ENCODE measurements at regions not wholly inside any gene's neighbourhood (a gene's known extent, or its start where the extent isn't known, plus 50 kb on each side); places are given as distances from the start of the nearest gene placed in this dataset.

DNA sequence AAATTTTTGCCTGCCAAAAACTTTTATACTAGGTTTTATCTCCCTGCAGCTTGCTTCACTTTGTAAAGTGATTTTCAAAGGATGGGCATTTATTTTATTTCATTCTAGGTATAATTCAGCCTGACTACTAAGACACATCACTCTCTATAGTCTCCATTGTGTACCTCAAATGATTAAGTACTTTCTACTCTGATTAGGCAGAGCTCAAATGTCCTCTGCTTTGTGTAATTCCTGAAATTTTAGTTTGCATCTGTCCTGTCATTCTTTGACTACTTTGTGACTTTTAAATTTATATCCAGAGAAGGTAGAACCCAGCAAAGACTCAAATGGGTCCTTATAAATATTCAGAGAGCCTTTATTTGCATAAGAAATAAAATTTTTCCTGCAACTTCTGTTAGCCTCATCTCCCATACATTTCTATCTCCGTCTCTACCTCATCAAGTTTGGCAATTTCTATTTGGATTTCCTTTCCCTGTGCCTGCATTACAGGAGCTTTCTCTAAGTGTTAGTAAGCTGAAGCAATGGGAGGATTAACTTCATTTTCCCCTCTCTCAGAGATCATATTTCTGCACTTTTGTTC is 1038.0 kb upstream of the ATXN8OS start:
- DNase-seq (ENCODE audit: low read depth): no peak
- H3K27me3 ChIP-seq (ENCODE audit: control insufficient read depth, insufficient read depth, low read length): no peaks in the 10 kb centered on the region
- no peaks in the 10 kb centered on the region for H3K36me3 ChIP-seq (ENCODE audit: control insufficient read depth, insufficient read depth, low read length)
- ChIA-PET POLR2A (no interaction called here), CTCF (no interaction called here)
- no peak overlapping the region for H3K4me3 ChIP-seq (ENCODE audit: low read depth, low read length)
- TF ChIP-seq, protein P1, sequence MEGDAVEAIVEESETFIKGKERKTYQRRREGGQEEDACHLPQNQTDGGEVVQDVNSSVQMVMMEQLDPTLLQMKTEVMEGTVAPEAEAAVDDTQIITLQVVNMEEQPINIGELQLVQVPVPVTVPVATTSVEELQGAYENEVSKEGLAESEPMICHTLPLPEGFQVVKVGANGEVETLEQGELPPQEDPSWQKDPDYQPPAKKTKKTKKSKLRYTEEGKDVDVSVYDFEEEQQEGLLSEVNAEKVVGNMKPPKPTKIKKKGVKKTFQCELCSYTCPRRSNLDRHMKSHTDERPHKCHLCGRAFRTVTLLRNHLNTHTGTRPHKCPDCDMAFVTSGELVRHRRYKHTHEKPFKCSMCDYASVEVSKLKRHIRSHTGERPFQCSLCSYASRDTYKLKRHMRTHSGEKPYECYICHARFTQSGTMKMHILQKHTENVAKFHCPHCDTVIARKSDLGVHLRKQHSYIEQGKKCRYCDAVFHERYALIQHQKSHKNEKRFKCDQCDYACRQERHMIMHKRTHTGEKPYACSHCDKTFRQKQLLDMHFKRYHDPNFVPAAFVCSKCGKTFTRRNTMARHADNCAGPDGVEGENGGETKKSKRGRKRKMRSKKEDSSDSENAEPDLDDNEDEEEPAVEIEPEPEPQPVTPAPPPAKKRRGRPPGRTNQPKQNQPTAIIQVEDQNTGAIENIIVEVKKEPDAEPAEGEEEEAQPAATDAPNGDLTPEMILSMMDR (IDR thresholded peaks at IDR 0.05; ENCODE audit: insufficient read depth, low read depth, low read length): no peak

DNA sequence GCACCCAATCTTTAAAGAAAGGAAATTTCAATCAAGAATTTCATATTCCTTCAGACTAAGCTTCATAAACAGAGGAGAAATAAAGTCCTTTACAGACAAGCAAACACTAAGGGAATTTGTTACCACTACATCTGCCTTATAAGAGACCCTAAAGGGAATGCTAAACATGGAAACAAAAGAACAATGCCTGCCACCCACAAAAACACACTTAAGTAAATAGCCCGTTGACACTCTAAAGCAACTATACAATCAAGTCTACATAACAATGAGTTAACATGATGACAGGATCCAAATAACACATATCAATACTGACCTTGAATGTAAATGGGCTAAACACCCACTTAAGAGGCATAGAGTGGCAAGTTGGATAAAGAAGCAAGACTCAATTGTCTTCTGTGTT is 1056.9 kb upstream of the ATXN8OS start:
- Histone ChIP-seq H3K4me3 (ENCODE audit: low read depth, low read length) (no peak overlapping the region), H3K36me3 (ENCODE audit: control insufficient read depth, insufficient read depth, low read length) (no peaks in the 10 kb centered on the region), H3K27me3 (ENCODE audit: control insufficient read depth, insufficient read depth, low read length) (no peaks in the 10 kb centered on the region)
- TF ChIP-seq, protein P1 (IDR thresholded peaks at IDR 0.05; ENCODE audit: insufficient read depth, low read depth, low read length): no peak
- CTCF ChIA-PET: no interaction called here
- POLR2A ChIA-PET: no interaction called here
- no peak for DNase-seq (ENCODE audit: low read depth)

DNA sequence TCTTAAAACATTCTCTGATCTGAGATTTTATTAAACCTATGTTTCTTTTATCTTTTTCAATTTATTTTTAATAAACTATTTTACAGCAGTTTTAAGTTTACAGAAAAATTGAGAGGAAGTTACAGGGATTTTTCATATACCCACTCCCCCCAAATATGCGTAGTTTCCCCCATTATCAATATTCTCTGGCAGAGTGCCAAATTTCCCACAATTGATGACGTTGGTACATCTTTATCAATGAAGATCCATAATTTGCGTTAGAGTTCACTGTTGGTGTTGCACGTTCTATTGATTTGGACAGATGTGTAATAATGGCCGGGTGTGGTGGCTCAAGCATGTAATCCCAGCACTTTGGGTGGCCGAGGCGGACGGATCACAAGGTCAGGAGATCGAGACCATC is 1063.0 kb upstream of the ATXN8OS start:
- POLR2A ChIA-PET: no interaction called here
- Histone ChIP-seq H3K36me3 (ENCODE audit: control insufficient read depth, insufficient read depth, low read length) (no peaks in the 10 kb centered on the region), H3K4me3 (ENCODE audit: low read depth, low read length) (no peak overlapping the region), H3K27me3 (ENCODE audit: control insufficient read depth, insufficient read depth, low read length) (no peaks in the 10 kb centered on the region)
- TF ChIP-seq, protein P1 (IDR thresholded peaks at IDR 0.05; ENCODE audit: insufficient read depth, low read depth, low read length): no peak
- no peak for DNase-seq (ENCODE audit: low read depth)
- CTCF ChIA-PET: no interaction called here

DNA sequence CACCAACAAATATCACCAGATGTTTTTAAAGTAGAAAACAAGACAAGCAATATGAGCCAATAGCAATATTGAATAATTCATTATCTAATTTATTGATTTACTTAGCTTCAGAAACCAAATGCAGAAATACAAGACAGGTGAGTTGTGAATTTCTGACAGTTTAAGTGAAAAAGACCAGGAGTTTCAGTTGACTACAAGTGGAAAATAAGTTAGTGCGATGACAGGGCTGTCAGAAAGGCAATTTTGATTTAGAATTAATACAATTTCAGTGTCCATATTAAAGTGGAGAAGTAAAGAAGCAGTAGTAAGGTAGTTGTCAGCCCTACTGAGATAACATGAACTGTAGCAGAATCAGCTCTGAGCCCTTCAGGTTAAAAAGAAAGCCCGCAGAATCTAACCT is 1066.7 kb upstream of the ATXN8OS start:
- Histone ChIP-seq H3K36me3 (ENCODE audit: control insufficient read depth, insufficient read depth, low read length) (no peaks in the 10 kb centered on the region), H3K27me3 (ENCODE audit: control insufficient read depth, insufficient read depth, low read length) (no peaks in the 10 kb centered on the region), H3K4me3 (ENCODE audit: low read depth, low read length) (no peak overlapping the region)
- ChIA-PET CTCF (no interaction called here), POLR2A (no interaction called here)
- TF ChIP-seq, protein P1 (IDR thresholded peaks at IDR 0.05; ENCODE audit: insufficient read depth, low read depth, low read length): no peak
- no peak for DNase-seq (ENCODE audit: low read depth)

DNA sequence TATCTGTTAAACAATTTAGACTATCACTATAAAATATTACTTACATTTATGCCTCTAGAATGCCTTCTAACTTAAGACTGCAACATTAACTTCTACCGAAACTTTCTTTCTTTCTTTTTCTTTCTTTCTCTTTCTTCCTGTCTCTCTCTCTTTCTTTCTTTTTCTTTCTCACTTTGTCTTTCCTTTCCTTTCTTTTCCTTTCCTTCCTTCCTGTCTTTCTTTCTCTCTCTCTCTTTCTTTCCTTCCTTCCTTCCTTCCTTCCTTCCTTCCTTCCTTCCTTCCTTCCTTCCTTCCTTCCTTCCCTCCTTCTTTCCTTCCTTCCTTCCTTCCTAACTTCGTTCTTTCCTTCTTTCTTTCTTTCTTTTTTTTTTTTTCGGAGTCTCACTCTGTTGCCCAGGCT is 1071.9 kb upstream of the ATXN8OS start:
- Histone ChIP-seq H3K4me3 (ENCODE audit: low read depth, low read length) (no peak overlapping the region), H3K36me3 (ENCODE audit: control insufficient read depth, insufficient read depth, low read length) (no peaks in the 10 kb centered on the region), H3K27me3 (ENCODE audit: control insufficient read depth, insufficient read depth, low read length) (no peaks in the 10 kb centered on the region)
- CTCF ChIA-PET: no interaction called here
- POLR2A ChIA-PET: no interaction called here
- TF ChIP-seq, protein P1 (IDR thresholded peaks at IDR 0.05; ENCODE audit: insufficient read depth, low read depth, low read length): no peak
- no peak for DNase-seq (ENCODE audit: low read depth)

Data from BJ (cell line).